Endothelial cell of umbilical vein (primary cell): ENCODE measurements at regions not wholly inside any gene's neighbourhood (a gene's known extent, or its start where the extent isn't known, plus 50 kb on each side); places are given as distances from the start of the nearest gene placed in this dataset.

Source experiments
- BruUV-seq: library from RNA; stranded (reverse); fragments of 400-500 nt; replicated peaks from 2 replicates; lab custom pipeline; 2021; lab: Mats Ljungman, UMichigan
- CTCF ChIA-PET: fragments of 300-600, 350-600 bp; sonication (Branson Sonifier 250); formaldehyde crosslinking; loops from one replicate; lab custom pipeline; 2021; ENCODE audit warnings: antibody characterized with exemption, inconsistent platforms; lab: Charles Lee
- POLR2A ChIA-PET: fragments of 300-600, 350-600 bp; sonication (Branson Sonifier 250); formaldehyde crosslinking; loops from one replicate; lab custom pipeline; 2021; ENCODE audit warnings: antibody characterized with exemption, inconsistent platforms; lab: Charles Lee
- DNase-seq: peaks from one replicate; pipeline ENCODE4 v3.0.0-alpha.2; 2011; ENCODE audit warnings: low read depth, low spot score
- FAIRE-seq: peaks from 2 replicates; lab custom pipeline; 2011; peaks lifted over from hg19 to GRCh38; lab: Jason Lieb, UNC
- H2AFZ ChIP-seq: 2 replicates; pipeline ENCODE4 v1.6.0; 2012; ENCODE audit warnings: low read depth, low read length, control low read depth, inconsistent platforms
- H3K27ac ChIP-seq: 2 replicates; pipeline ENCODE4 v1.5.1; 2011; ENCODE audit warnings: low read depth, mild to moderate bottlenecking, control low read depth, low read length, moderate library complexity; ENCODE audit not compliant: insufficient read depth
- H3K27me3 ChIP-seq, 2 experiments: 2 replicates each; pipeline versions ENCODE4 v1.6.0 to v1.6.1; 2011; ENCODE audit warnings: low read length in 2 of 2, mixed read lengths in 1 of 2; ENCODE audit not compliant: control insufficient read depth in 2 of 2, insufficient read depth in 2 of 2
- H3K36me3 ChIP-seq, 2 experiments: 2 replicates in 1 of 2; 3 replicates in 1 of 2; pipeline ENCODE4 v1.5.1; 2011; ENCODE audit warnings: low read length in 2 of 2, mild to moderate bottlenecking in 1 of 2, moderate library complexity in 1 of 2; ENCODE audit not compliant: control insufficient read depth in 2 of 2, insufficient read depth in 2 of 2; ENCODE audit errors: extremely low read depth in 1 of 2
- H3K4me1 ChIP-seq: 3 replicates; pipeline ENCODE4 v1.5.1; 2011; ENCODE audit warnings: mild to moderate bottlenecking, low read length; ENCODE audit not compliant: control insufficient read depth, insufficient read depth; ENCODE audit errors: extremely low read depth
- H3K4me2 ChIP-seq: 2 replicates; pipeline ENCODE4 v1.6.1; 2011; ENCODE audit warnings: low read length, control low read depth, mixed read lengths; ENCODE audit not compliant: insufficient read depth
- H3K4me3 ChIP-seq, 3 experiments: fragments of 200-600 bp in 1 of 3; sonication (generic), shearing (Covaris generic) in 1 of 3; replicated peaks in 1 of 3; 2 replicates each; pipeline ENCODE4 v1.5.1; 2011 to 2016; ENCODE audit warnings: control low read depth in 3 of 3, low read length in 3 of 3, mild to moderate bottlenecking in 2 of 3, inconsistent platforms in 1 of 3, low read depth in 1 of 3, moderate library complexity in 1 of 3; ENCODE audit not compliant: insufficient read depth in 1 of 3
- H3K79me2 ChIP-seq: 2 replicates; pipeline ENCODE4 v1.6.0; 2012; ENCODE audit warnings: low read length, inconsistent platforms; ENCODE audit not compliant: control insufficient read depth, insufficient read depth
- H3K9ac ChIP-seq: replicated peaks from 2 replicates; pipeline ENCODE3; 2011; ENCODE audit warnings: low read length, control low read depth; ENCODE audit not compliant: insufficient read depth; ENCODE audit errors: extremely low read depth
- H3K9me1 ChIP-seq: replicated peaks from 3 replicates; pipeline ENCODE4 v1.6.0; 2011; ENCODE audit warnings: mild to moderate bottlenecking, low read length; ENCODE audit not compliant: control insufficient read depth, insufficient read depth; ENCODE audit errors: extremely low read depth
- H3K9me3 ChIP-seq: replicated peaks from 2 replicates; pipeline ENCODE4 v1.5.1; 2012; ENCODE audit warnings: low read length, inconsistent platforms; ENCODE audit not compliant: control insufficient read depth, insufficient read depth
- H4K20me1 ChIP-seq: replicated peaks from 2 replicates; pipeline ENCODE3; 2011; ENCODE audit warnings: mild to moderate bottlenecking, low read length; ENCODE audit not compliant: control insufficient read depth, insufficient read depth; ENCODE audit errors: extremely low read depth
- EZH2 ChIP-seq: IDR thresholded peaks from 2 replicates; pipeline ENCODE4 v1.6.1; 2012; ENCODE audit warnings: borderline replicate concordance, low read depth, mild to moderate bottlenecking, moderate library complexity, low read length, inconsistent platforms; ENCODE audit not compliant: severe bottlenecking
- FOS ChIP-seq: IDR thresholded peaks from 2 replicates; pipeline ENCODE4 v1.6.1; 2011; ENCODE audit warnings: mild to moderate bottlenecking, low read length, moderate library complexity, borderline replicate concordance; ENCODE audit not compliant: insufficient read depth
- GATA2 ChIP-seq: IDR thresholded peaks from 2 replicates; pipeline ENCODE4 v1.7.0; 2011; ENCODE audit warnings: low read depth, mild to moderate bottlenecking, moderate library complexity, mixed read lengths, low read length; ENCODE audit not compliant: insufficient read length, insufficient read depth
- JUN ChIP-seq: IDR thresholded peaks from 2 replicates; pipeline ENCODE4 v1.6.1; 2011; ENCODE audit warnings: borderline replicate concordance, low read depth; ENCODE audit not compliant: insufficient read length, insufficient read depth
- MYC ChIP-seq: IDR thresholded peaks from one replicate; pipeline ENCODE4 v1.6.1; 2011; ENCODE audit warnings: mild to moderate bottlenecking, low read depth, low read length
- POLR2A ChIP-seq: IDR thresholded peaks from 2 replicates; pipeline ENCODE4 v1.6.1; 2012; ENCODE audit warnings: low read depth, mild to moderate bottlenecking, control low read depth, low read length
- POLR2AphosphoS5 ChIP-seq: IDR thresholded peaks from 2 replicates; pipeline ENCODE4 v1.6.1; 2012; ENCODE audit warnings: low read depth, mild to moderate bottlenecking, control low read depth, low read length, moderate library complexity; ENCODE audit not compliant: insufficient read depth
- dilution Hi-C: fragments of 300-500 bp; cut with MboI; formaldehyde crosslinking; loops from one replicate; pipeline ENCODE4 v1.15.0; 2019; ENCODE audit warnings: low sequenced_read_pairs; ENCODE audit not compliant: extremely low pct_ligation_motif_present
- intact Hi-C: fragments of 100-400 bp; cut with micrococcal nuclease; formaldehyde crosslinking; loops from one replicate; pipeline ENCODE4 v1.10.0; 2022
- TF ChIP-seq, protein P1 (sequence below): IDR thresholded peaks from 2 replicates; pipeline ENCODE4 v1.6.1; 2011; ENCODE audit not compliant: insufficient read depth, insufficient read length
- TF ChIP-seq, protein P2 (sequence below), 2 donors: IDR thresholded peaks; 1 replicate in 1 of 2; 2 replicates in 1 of 2; pipeline ENCODE4 v1.5.1; 2011; ENCODE audit warnings: low read length in 2 of 2, mild to moderate bottlenecking in 2 of 2, moderate library complexity in 2 of 2, control low read depth in 1 of 2, inconsistent platforms in 1 of 2, low read depth in 1 of 2; ENCODE audit not compliant: insufficient read depth in 1 of 2; ENCODE audit errors: extremely low read depth in 1 of 2

DNA sequence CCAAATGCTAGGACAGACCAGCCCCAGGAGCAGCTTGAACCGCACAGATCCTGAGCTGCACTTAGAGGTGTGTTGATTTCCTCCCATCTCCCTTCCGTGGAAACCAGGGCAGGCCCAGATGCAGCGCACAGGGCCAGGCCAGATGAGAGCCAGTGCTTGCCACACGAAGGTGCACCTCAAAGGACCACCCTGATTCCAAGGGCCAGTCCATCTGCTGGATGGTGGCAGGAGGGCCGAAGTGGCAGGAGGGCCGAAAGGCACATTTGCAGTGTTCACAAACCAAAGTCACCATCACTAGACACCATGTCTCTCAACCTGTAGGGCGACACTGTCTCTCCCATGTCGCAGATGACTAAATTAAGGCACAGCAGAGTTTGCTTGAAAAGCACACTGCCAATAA lies 370.7 kb upstream of the MYT1L start:
- H2AFZ ChIP-seq = no peak overlapping the region
- H3K27me3 ChIP-seq = no peaks in the 10 kb centered on the region
- no peaks in the 10 kb centered on the region for H3K4me1 ChIP-seq
- no peaks in the 10 kb centered on the region for H3K9me1 ChIP-seq
- FAIRE-seq (no peak), DNase-seq (no peak)
- H4K20me1 ChIP-seq = no peaks in the 10 kb centered on the region
- intact Hi-C loops (no loop called here), dilution Hi-C loops (no loop called here)
- no peak overlapping the region for H3K4me2 ChIP-seq
- no TSS peak for BruUV-seq
- H3K36me3 ChIP-seq = no peaks in the 10 kb centered on the region
- no peaks in the 10 kb centered on the region for H3K79me2 ChIP-seq
- H3K9ac ChIP-seq = no peak overlapping the region
- H3K9me3 ChIP-seq = peaks cover 8% of the 10 kb centered on the region
- CTCF ChIA-PET = no interaction called here
- TF ChIP-seq, protein P1, sequence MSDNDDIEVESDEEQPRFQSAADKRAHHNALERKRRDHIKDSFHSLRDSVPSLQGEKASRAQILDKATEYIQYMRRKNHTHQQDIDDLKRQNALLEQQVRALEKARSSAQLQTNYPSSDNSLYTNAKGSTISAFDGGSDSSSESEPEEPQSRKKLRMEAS = no peak
- TF ChIP-seq MYC = no peak
- no peak for TF ChIP-seq POLR2AphosphoS5
- no peak for TF ChIP-seq EZH2
- TF ChIP-seq, protein P2, sequence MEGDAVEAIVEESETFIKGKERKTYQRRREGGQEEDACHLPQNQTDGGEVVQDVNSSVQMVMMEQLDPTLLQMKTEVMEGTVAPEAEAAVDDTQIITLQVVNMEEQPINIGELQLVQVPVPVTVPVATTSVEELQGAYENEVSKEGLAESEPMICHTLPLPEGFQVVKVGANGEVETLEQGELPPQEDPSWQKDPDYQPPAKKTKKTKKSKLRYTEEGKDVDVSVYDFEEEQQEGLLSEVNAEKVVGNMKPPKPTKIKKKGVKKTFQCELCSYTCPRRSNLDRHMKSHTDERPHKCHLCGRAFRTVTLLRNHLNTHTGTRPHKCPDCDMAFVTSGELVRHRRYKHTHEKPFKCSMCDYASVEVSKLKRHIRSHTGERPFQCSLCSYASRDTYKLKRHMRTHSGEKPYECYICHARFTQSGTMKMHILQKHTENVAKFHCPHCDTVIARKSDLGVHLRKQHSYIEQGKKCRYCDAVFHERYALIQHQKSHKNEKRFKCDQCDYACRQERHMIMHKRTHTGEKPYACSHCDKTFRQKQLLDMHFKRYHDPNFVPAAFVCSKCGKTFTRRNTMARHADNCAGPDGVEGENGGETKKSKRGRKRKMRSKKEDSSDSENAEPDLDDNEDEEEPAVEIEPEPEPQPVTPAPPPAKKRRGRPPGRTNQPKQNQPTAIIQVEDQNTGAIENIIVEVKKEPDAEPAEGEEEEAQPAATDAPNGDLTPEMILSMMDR (IDR thresholded peaks at IDR 0.05; ENCODE audit: extremely low read depth in 1 of 2, insufficient read depth in 1 of 2, low read depth in 1 of 2, low read length in 2 of 2) = no peak
- TF ChIP-seq FOS = no peak
- TF ChIP-seq POLR2A = no peak
- TF ChIP-seq JUN = no peak
- TF ChIP-seq GATA2 = no peak
- H3K4me3 ChIP-seq = no peak overlapping the region
- H3K27ac ChIP-seq = no peak overlapping the region
- POLR2A ChIA-PET = no interaction called here
